ENCODE measurements at regions not wholly inside any gene's neighbourhood (a gene's known extent, or its start where the extent isn't known, plus 50 kb on each side); places are given as distances from the start of the nearest gene placed in this dataset.
"Not testable (repeated sequence)": the region's sequence is repeated elsewhere in the genome, so short reads cannot be mapped to it uniquely, and the experiment has no call there.

- no peak for DNase-seq (ENCODE audit: low spot score)
Measured at GRCh38 chr4:103853146-103853545, 133.4 kb upstream of the TACR3 start.

GRCh38 chr4:103845075-103845474, 125.3 kb upstream of the TACR3 start:
- DNase-seq (ENCODE audit: low spot score), result no peak

GRCh38 chr4:103842637-103843239, 123.0 kb upstream of the TACR3 start:
- no peak for DNase-seq (ENCODE audit: low spot score)

GRCh38 chr4:103842076-103842475, 122.3 kb upstream of the TACR3 start:
- no peak for DNase-seq (ENCODE audit: low spot score)

GRCh38 chr4:103810308-103810707, 90.5 kb upstream of the TACR3 start:
- not testable (repeated sequence) for DNase-seq (ENCODE audit: low spot score)

- no peak for DNase-seq (ENCODE audit: low spot score)
Measured at GRCh38 chr4:103802766-103803165, 83.0 kb upstream of the TACR3 start.

GRCh38 chr4:103787057-103787456, 67.3 kb upstream of the TACR3 start:
- no peak for DNase-seq (ENCODE audit: low spot score)

- no peak for DNase-seq (ENCODE audit: low spot score)
Measured at GRCh38 chr4:103786593-103786992, 66.8 kb upstream of the TACR3 start.

GRCh38 chr4:103786014-103786413, 66.2 kb upstream of the TACR3 start:
- peak; percentile 15 for DNase-seq (ENCODE audit: low spot score)

GRCh38 chr4:103778221-103778620, 58.4 kb upstream of the TACR3 start:
- DNase-seq (ENCODE audit: low spot score), result no peak

GRCh38 chr4:103774326-103774825, 54.6 kb upstream of the TACR3 start:
- no peak for DNase-seq (ENCODE audit: low spot score)

GRCh38 chr4:103773691-103774231, 54.0 kb upstream of the TACR3 start:
- peak; percentile 53 for DNase-seq (ENCODE audit: low spot score)

All from kidney tubule cell (primary cell).